Left ventricle myocardium superior (tissue), 1 donor: ENCODE measurements at regions not wholly inside any gene's neighbourhood (a gene's known extent, or its start where the extent isn't known, plus 50 kb on each side); places are given as distances from the start of the nearest gene placed in this dataset.

ENCODE experiments used
- ATAC-seq: fragments of 200-7000 bp; cut with Tn5 transposase; one replicate; pipeline ENCODE4 v1.9.1; 2020; ENCODE audit warnings: mild to moderate bottlenecking, moderate library complexity
- DNase-seq: peaks from one replicate; pipeline ENCODE4 v3.0.0-alpha.2; 2020
- intact Hi-C: fragments of 100-400 bp; cut with micrococcal nuclease; formaldehyde crosslinking; loops from one replicate; pipeline ENCODE4 v1.11.0; 2022
- donor health status: DM: no; HTN: yes; CAD: no; lungs with severe emphysema.

DNA sequence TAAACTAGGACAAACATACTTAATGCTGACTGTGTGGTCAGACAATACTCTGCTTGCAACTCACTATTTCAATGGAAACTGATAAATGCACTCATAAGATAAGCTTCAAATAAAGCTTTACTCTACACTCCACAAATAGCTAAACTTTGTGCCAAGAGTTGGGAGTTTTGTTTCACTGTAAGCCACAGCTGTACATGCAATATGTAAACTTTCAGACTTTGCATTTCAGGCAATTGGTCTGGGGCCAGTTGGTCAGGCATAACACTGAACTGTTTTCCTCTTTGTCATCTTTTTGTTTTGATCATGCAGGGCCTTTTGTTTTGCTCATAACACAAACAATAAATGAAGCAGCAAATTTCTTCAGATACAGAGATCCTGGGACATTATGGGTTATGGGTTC lies 426.2 kb downstream of the IPO8 start:
- DNase-seq (no peak), ATAC-seq (no peak)
- intact Hi-C loops, result no loop called here

DNA sequence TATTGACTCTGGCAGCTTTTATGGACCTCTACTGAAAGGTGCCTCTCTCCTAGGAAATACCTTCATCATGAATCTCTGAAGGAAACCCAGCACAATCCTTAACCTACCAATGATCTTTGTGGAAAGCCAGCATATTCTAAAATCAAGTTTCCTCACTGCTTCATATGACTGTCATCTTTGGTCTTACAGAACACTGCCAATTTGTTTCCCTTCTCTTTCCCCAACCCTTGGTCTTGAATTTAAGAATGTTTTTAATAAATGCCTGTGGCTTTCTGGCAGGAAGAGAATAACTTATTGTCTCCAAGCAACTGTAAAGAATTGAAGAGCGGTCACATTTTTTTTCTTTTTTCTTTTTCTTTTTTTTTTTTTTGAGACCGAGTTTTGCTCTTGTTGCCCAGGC lies 427.6 kb downstream of the IPO8 start:
- DNase-seq (no peak), ATAC-seq (no peak)
- intact Hi-C loops, result no loop called here

DNA sequence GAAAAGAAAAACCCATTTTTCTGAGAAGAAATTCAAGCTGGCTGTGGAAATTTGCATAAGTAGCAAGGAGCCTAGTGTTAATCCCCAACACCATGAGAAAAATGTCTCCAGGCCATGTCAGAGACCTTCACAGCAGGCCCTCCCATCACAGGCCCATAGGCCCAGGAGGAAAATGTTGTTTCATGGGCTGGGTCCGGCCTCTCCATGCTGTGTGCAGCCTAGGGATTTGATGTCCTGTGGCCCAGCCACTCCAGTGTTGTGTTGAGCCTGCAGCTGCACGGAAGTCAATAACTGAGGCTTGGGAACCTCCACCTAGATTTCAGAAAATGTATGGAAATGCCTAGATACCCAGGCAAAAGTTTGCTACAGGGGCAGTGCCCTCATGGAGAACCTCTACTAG lies 432.2 kb downstream of the IPO8 start:
- ATAC-seq (no peak), DNase-seq (no peak)
- intact Hi-C loops, result no loop called here

DNA sequence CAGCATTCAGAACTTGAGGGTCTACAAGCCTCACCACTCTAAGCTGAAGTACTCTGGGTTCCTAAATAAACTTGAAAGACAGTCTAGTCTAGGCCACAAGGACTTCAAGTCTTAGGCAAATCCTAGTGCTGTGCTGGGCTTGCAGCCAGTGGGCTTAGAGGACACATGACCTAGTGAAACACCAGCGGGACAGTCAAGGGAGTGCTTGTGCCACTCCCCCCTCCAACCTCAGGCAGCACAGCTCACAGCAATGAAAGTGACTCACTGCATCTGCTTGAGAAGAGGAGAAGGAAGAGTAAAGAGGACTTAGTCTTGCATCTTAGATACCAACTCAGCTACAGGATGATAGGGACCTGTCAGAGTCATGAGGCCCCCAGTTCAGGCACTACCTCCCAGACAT lies 438.1 kb downstream of the IPO8 start:
- intact Hi-C loops, result no loop called here
- ATAC-seq (no peak), DNase-seq (no peak)

DNA sequence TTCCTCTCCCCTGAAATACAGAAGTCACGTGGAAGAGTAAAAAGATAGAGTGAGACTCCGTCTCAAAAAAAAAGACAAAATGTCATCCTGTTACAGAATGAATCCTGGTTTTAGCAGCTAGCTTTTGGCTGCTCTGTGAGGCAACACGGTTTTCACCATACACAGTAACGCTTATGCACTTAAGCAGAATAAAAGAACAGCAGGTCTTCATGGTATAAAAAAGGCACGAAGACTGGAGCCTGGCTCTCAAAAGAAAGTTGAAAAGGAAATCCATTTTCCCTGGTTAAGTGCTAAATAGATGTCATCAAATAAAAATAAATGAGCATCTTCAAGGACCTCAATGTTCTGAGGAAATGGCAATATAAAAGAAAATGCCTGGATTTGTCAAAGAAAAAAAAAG lies 444.1 kb downstream of the IPO8 start:
- DNase-seq (no peak), ATAC-seq (no peak)
- intact Hi-C loops, result no loop called here

DNA sequence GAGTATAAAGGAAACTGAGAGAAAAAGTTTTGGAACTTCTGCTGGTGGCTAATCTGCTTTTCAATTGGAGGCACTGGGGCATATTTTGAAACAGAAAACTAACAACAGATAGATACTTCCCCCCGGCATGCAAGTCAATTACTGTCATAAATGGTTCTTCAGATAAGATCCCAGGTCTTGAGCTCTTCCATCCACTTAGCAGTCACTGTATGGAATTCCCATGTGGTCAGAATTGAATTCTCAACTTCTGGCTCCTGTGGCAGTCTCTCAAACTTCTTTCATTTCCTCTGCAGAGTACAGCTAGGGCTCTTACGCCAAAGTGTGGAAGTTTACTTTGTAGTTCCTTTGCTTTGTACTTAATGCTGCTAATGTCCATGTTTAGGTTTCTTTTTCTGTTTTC lies 452.2 kb downstream of the IPO8 start:
- DNase-seq, result no peak
- ATAC-seq, result no peak
- intact Hi-C loops, result no loop called here

DNA sequence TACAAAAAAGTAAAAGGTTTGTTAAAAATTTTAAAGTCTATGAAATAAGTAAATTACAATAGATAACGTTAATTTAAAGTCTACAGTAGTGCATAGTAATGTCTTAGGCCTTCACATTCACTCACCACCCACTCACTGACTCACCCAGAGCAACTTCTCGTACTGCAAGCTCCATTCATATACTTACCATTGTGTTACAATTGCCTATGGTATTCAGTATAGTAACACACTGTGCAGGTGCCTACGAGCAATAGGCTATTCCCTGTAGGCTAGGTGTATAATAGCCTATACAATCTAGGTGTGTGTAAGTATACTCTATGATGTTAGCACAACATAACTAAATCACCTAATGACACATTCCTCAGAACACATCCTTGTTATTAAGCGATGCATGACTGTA lies 435.3 kb upstream of the TMTC1 start:
- intact Hi-C loops, result no loop called here
- ATAC-seq (no peak), DNase-seq (no peak)

DNA sequence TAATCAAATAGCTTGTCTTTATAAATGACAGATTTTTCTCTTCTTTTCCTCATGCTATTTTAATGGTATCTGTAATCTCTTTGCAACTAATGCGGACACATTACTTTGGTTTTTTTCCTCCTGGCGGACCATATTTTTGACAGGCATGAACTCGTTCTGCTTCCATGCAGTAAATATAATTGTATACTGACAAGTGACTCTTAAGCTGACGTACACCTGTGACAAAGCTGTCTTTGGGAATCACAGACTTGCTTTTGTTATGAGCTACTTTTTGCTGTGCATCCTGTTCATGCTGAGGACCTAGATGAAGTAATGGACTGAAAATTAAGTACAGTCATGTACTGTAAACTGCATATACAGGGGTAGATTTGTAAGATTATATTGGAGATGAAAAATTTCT lies 434.3 kb upstream of the TMTC1 start:
- intact Hi-C loops, result no loop called here
- no peak for ATAC-seq
- DNase-seq, result no peak

DNA sequence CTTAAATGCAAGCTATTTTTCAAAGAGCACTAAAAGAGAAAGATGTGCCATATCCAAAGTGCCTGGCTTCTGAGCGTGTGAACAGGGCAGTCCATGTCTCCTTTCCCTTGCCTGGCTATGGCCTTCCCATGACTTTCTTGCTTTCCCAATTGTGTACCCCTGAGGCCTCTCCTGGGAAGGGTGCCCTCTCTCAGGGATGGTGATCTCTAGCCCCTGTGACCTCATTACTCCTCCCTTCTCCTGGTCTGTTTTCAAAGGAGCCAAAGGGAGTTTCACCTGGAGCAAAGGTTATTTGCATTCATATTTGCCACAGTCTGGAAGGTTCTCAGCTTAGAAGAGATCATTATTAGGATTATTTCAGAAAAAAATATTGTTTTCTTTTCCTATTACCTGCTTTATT lies 429.4 kb upstream of the TMTC1 start:
- DNase-seq, result no peak
- intact Hi-C loops, result no loop called here
- ATAC-seq, result no peak

DNA sequence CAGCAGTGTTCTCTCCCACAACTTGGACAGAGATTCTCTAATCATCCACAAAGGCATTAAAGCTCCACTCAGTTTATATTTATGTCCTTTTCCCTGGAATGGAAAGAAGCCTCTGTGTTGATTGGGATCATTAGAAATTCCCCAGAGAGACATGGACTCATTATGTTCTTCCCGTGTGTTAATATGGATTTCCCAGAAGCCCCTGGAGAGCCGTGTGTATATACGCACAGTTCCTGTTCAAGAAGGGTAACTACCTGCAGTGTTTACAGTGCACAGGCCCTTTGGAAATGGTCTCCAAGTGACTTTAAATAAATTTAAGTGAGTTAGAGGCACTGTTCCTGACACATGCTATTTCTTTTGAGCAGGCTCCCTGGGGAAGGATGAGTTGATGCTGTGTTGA lies 428.0 kb upstream of the TMTC1 start:
- DNase-seq (no peak), ATAC-seq (no peak)
- intact Hi-C loops, result no loop called here

DNA sequence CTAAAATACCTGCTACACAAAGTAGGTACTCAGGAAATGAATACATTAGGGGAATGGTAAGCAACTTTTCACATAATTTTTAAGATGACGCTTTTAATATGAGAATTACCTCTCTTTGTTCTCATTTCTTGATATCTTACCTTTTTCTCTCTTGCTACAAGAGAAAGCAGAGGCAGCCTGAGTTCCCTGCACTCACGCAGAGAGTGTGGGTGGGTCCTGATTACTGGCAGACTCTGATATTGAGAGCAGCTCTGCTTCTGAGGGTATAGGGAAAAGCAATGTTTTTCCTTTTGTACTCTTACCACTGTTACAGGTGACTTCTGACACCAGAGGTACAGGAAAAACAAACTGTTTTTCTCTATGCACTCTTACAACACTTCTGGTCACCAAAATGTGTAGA lies 420.2 kb upstream of the TMTC1 start:
- DNase-seq, result no peak
- no peak for ATAC-seq
- intact Hi-C loops, result no loop called here

DNA sequence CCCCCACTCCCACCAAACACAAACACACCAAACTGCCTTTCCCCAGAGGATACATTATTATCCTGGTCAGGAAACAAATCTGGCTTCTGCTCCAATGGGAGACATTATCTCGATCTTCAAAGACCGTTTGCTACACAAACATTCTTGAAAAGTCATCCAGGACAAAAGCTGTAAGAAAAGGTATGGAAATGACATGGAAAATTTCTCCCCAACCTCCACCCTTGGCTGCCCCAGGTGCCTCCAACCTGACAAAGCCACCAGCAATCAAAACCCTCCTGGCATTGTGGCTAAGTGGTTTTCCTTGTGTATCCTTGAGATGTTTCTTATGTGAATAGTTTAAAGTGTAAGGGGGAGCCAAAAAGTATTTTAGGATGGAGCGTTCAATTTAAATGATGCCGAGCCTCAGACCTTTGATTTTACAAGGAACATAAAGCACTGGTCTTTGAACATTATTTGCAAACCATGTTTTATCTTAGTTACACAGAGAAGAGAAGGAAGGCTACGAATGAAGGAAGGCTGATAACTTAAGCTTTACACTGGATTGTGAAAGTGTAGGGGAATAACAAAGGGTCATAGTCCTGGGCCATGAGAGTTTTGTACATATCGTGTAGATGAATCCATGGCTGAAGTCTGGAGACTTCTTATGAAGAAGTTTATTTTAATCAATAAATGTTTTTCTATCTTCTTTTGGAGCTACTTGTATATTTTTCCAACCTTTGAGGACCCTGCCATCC lies 418.9 kb upstream of the TMTC1 start:
- DNase-seq (no peak), ATAC-seq (no peak)
- intact Hi-C loops, result no loop called here

DNA sequence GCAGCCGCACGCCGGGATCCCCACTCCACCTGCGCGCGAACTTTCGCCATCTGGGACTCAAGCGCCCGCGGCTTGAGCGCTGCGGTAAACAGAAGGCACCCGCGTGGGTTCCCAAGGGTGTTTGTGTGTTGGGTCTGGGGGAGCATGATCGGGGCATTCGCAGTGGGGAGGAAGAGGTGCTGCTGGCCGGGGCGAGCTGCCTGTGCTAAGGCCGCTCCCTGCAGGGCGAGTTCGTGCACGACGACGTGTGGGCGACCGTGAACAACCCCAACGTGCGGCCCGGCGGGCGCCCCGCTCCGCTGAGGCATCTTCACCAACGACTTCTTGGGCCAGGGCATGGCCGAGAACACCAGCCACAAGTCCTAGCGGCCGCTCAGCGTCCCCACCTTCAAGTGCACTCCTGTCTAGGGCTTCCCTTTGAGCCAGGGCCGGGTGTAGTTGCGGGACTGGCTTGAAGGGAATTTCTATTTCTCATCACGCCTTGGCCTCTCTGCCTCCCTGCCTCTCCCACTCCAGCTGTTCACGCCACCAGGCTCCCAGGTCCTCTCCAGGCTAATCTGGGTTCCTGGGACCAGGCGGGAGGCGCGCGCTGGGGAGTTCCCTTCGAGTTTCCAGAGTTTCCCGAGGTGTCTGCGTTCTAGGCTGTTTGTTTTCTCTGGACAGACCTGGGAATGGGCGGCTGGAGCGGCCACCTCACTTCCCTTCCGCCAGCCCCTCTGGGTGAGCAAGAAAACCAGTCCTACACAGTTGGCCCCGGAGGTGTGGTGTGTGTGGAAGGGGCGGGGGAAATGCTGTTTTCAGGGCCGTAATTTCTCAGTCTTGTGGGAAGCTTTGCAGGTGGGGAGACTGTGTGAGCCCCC lies 417.8 kb upstream of the TMTC1 start:
- peak; percentile 31 for DNase-seq
- ATAC-seq, result peak; percentile 50
- intact Hi-C loops, result no loop called here

DNA sequence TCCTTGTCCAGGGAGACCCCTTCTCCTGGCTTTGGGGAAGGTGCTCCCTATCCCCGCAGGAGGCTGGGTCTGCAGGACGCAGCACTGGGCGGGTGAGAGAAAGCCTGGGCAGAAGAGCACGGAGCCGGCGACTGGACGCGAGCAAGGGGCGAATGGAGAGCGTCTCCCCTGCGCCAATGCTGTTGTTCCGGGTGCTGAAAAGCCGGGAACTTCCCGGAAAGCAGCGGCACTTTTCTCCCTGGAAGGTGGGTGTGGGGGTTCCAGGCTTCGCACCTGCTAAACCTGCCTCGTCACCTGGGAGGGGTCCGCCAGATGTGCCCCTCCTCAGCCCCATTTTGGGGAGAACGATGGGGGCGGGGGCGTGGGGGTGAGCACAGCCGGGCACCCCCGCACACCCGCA lies 417.1 kb upstream of the TMTC1 start:
- DNase-seq (no peak), ATAC-seq (peak; percentile 45)
- intact Hi-C loops, result no loop called here

DNA sequence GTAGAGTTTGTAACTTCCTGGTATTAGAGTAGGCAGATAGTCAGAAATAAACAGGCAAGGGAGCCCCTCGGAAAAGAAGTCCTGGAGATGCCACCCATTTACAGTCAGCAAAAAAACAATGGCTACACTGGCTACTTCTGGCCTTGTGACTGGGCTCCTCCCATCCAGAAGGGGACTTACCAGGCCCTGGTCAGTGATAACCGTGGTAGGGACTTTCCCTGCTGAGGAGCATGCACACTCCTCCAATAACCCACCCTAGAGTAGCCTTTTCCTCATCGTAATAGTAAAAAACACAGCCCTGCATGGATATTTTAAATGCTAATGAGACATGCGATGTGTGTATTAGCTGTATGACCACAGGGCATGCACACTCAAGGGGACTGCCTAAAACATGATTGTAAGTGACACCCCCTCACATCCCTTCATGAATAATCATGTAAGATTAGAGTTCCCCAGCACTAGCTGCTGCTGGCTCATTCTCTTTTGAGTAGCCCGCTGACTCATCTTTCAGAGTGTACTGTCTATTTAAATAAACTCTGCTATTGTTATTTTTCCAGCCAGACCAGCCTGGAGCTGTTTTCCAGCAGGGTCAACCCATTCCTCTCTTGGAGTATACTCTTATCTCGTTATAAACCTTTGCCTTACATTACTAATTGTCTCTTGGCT lies 413.8 kb upstream of the TMTC1 start:
- intact Hi-C loops, result no loop called here
- DNase-seq (no peak), ATAC-seq (no peak)

DNA sequence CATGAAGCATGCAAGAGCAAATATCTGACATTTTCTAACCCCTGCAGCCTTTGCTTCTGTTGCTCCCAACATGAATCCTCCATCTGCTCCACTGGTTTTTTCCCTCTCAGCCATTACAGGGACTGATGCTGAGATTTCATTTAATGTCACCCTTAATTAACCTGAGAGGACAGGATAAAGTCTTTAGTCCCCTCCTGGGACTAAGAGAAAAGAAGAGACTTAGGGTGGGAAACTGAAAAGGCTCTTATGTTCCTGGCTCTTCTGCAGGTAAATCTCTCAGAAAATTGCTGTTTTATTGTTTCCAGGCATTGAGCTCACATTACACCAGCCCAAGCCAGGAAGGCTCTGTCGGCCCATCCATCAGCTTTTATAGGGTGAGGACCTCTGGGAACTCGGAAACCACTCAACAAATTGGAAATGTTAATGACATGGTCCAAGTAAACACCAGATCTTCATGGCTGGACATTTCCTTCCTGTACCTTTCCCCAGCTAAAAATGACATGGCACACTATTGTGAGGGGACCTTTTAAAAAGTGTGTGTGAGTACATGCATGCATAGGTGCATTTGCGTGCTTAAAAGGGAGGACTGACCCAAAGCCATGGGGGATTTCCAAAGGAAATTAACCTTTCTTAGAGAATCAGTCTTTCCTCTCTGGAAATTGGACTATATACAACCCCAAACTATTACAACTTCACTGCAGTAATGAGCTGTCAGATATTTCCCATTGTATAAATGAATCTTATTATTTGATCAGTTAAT lies 408.1 kb upstream of the TMTC1 start:
- intact Hi-C loops, result no loop called here
- DNase-seq, result no peak
- no peak for ATAC-seq

DNA sequence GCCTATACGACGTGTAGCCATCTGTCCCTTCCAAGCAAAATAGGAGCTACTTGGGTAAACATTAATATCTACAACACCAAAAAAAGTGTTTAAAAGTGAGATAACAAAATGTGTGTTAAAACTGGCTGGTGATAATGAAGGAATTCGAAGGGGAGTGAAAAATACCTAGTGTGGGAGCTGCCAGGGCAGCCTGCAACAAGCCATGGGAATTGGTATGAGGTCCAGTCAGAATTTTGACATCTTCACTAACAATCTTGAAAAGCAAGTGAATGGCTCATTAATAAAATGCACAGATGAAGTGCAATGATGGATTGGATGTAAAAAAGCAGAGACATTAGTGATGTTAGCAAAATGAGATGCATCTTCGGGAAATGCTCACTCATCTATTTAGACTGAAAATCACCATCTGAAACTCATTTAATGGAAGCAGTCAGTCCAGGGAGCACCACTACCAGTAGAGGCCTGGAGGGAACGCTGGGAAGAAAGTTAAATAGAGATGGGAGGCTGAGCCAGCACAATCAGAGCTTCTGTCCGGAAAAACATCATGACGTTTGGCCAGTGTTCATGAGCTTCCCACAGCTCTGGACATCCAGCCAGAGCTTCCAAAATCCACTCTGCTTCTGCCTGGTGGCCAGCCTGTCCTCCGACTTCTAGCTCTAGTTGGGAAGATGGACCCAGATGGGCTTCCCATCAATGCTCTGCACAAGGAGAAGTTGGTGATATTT lies 405.0 kb upstream of the TMTC1 start:
- peak; percentile 91 for ATAC-seq
- no peak for DNase-seq
- intact Hi-C loops, result no loop called here

DNA sequence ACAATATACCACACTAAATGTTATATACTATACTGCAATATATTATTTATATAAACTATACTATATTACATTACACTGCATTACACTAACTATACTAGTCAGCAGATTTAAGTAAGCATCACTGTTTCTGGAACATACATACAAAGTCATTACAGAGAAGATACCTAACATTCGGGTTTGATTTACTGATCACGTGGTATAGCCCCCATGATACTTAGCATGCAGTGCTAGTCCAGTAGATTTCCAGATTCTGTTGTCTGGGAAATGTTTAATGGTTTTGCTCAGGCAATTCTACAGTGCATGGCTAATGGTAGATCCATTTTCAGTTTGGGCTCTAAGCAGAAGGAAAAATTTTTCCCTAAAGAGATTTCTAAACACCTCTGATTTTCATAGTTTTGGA lies 403.7 kb upstream of the TMTC1 start:
- no peak for ATAC-seq
- no peak for DNase-seq

DNA sequence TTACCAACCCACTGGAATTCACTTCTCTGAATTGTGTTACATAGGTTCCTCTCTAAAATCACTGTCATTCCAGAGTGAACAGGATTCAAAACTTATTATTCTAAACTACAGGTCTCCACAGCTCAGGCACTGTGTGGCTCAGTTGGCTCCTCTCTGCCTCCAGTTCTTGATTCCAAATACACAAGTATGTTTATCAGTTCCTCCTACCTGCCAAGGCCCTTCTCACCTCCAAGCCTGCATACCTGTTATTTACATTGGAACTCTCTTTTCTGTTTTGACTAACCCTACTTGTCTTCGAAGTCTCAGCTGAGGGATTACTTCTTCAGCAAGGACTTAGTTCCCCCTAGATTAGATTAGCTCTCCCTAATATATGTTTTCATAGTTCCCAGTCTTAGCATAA lies 397.6 kb upstream of the TMTC1 start:
- ATAC-seq (no peak), DNase-seq (no peak)
- intact Hi-C loops, result no loop called here

More for the DNA sequence above, 403.7 kb upstream of the TMTC1 start:
- intact Hi-C loops, result no loop called here
